IPS-NIHi7 (cell line): ENCODE measurements at regions not wholly inside any gene's neighbourhood (a gene's known extent, or its start where the extent isn't known, plus 50 kb on each side); places are given as distances from the start of the nearest gene placed in this dataset.
"Not testable (repeated sequence)": the region's sequence is repeated elsewhere in the genome, so short reads cannot be mapped to it uniquely, and the experiment has no call there.

Experiments used
- DNase-seq: peaks from one replicate; pipeline ENCODE4 v3.0.0; 2012; ENCODE audit warnings: mixed read lengths; ENCODE audit errors: extremely low spot score

DNA sequence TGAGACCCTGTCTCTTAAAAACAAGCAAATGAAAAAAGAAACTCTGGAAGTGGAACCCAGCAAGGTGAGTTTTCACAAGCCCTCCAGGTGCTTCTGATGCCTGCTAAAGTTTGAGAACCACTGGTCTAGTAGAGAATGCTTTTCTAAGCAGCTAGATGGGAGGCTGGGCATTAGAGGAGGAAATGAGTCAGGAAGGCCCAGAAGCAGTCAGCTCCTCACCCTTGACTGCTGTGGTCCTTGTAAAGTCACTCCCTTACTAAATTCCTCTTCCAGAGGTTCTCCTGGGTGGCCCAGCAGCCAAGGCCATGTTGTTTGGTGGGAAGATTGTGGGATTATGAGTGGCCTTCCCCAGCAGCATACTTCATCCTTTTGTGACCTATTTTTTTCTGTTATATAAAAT is 52.0 kb upstream of the FYN start:
- DNase-seq = no peak

DNA sequence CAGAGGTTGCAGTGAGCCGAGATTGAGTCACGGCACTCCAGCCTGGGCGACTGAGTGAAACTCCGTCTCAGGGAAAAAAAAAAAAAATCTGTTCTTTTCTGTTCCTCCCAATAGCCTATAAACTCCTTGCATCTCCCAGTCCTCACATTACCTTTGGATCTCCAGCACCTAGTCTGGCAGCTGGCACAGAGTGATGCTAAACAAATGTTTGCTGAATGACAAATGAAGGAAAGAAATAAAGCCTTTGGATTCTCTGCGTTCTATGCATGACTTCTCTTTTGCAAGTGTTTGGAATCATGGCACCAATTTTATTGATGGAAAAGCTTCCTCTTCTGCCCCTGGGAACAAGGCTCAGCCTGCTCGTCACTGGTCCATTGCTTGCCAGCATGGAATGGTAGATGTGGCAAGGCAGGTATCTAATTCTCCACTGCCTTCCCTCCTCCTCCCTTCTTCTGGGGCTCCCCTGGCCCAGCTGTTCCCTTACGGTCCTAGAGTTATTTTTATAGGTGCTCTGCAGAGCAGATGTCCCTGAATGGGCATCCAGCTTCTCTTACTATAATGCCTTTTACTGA is 53.6 kb upstream of the FYN start:
- DNase-seq = no peak

DNA sequence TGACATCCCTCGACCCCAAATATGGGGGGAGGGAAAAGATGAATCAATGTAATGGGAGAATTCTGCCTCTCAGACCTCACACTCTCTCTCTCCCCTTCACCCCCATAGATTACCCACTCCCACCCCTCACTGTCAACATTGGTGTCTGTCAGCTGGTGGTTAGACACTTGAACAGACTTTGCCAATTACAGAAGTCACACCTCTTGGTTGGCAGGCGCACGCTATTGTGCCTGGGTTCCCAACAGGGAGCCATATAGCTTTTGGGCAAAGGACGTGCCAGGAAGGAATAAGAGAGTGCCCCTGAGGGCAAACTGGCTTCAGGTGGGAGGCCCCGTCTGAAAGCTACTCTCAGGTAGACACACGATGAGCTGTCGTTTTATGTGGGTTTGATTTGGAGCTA is 54.1 kb upstream of the FYN start:
- no peak for DNase-seq

DNA sequence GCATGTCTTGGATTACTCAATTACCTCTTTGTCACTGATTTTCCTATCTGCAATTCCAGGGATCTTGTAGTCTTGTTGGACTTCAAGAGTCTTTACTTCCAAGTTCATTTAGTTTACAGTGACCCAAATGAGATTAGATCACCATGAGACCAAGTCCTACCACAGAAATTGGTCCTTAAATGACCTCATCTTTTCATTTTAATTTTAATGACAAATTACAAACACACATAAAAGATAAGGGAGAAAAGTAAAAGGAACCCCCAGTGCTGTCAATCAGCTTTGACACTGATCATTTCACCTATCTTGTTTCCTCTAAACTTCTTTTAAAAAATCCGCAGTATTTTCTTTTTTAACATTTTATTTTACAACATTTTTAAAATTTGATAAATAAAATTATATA is 54.9 kb upstream of the FYN start:
- DNase-seq = no peak

DNA sequence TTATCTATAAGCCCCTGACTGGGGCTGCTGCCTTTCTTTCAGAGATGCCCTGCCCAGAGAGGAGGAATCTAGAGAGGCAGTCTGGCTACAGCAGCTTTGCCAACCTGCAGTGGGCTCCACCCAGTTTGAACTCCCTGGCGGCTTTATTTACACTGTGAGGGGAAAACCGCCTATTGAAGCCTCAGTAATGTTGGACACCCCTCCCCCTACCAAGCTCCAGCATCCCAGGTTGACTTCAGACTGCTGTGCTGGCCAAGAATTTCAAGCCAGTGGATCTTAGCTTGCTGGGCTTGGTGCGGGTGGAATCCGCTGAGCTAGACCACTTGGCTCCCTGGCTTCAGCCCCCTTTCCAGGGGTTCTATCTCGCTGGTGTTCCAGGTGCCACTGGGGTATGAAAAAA is 61.4 kb upstream of the FYN start:
- DNase-seq = not testable (repeated sequence)

DNA sequence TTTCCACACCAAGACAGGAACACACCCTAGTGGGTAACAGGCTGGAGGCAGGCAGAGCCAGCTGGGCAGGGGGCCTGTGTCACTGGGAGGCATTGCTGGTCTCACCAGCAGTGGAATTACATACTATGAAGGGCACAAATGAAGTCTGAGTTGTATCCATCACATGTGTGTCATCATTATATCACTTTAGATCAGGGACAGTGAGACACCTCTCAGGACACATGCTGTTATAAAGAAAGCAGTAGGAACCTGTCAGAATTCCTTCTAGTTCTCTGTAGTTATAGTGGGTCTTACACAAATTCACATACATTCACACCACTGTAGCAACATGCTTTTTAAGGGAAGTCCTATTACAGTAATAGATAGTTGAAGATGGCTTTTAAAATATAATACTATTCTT is 63.5 kb upstream of the FYN start:
- no peak for DNase-seq

DNA sequence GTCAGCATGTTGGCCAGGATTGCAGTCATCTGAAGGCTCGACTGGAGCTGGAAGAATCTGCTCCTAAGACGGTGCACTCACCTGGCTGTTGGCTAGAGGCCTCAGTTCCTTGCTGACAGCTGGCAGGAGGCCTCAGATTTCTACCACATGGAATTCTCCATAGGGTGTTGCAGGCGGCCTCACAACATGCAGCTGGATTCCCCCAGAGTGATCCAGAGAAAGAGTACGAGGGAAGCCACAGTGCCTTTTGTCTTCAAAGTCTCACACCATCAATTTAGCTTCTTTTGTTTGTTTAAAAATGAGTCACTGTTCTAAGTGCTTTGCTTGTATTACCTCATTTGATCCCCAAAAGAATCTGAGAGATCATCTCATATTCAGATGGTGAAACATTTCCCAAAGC is 65.5 kb upstream of the FYN start:
- DNase-seq = no peak

DNA sequence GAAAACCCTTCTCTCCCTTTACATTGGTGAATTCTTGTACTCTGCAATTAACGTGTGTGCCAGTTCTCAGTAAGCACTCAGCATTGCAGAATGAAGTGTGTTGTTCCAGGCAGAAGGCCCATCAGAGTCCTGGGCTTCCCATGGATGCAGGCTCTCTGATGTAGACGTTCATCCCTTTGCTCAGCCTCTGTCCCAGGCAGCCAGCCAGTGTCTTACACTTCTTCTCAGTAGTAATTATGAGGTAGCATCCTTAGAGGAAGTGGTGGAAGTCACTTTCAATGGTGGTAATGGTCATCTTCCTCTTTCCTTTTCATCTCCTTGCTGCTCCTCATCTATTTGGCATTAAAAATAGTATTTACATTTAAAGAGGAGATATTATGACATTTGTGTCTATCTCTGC is 66.7 kb upstream of the FYN start:
- no peak for DNase-seq

DNA sequence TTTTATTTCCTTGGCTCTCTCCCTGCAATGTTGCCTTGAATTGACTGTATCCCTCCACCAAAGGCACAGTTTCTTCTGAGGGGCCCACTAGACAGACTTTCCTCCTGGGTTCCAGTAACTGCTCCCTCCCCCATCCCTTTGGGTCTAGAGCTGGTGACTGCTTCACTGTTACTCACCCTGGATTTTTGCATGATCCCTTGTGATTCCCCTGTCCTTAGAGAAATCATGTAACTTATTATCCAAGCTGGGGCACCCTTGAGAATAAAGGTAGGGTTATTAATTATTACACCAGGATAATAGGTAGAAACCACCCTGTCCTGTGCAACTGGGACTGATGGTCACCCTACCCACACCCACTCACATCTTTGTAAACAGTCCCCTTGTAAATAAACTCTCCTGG is 67.5 kb upstream of the FYN start:
- DNase-seq = no peak

DNA sequence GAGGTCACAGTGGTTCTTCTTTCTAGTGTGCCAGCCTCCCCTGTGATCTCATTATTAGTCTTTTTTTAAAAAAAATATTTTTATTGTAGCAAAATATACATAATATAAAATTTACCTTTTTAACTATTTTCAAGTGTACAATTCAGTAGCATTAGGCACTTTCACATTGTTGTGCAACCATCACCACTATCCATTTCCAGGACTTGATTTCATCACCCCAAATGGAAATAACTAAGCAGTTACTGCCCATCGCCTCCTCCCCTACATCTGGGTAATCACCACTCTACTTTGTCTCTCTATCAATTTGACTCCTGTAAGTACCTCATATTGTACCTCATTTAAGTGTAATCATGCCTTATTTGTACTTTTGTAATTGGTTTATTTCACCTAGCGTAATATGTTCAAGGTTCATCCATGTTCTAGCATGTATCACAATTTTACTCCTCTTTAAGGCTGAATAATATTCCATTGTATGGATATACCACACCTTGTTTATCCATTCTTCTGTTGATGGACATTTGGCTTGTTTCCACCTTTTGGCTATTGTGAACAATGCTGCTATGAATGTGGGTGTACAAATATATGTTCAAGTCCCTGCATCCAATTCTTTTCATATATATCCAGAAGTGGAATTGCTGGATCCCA is 68.6 kb upstream of the FYN start:
- no peak for DNase-seq

DNA sequence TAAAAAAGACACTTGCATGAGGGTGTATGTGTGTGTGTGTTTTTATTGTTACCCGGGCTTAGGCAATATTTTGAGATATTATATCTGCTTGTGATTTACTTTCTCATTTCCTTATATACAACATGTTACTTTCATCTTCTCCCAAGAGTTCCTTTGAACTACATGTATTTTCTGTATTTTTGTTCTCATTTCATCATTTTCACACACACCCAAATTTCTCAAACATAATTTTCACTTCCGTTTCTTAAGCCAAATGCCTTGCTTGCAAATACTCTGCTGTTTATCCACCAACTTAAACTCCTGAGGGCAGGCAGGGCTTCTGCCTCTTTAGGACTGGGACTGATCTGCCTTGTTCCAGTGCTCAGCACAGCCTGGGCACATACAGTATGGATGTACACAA is 69.3 kb upstream of the FYN start:
- no peak for DNase-seq

DNA sequence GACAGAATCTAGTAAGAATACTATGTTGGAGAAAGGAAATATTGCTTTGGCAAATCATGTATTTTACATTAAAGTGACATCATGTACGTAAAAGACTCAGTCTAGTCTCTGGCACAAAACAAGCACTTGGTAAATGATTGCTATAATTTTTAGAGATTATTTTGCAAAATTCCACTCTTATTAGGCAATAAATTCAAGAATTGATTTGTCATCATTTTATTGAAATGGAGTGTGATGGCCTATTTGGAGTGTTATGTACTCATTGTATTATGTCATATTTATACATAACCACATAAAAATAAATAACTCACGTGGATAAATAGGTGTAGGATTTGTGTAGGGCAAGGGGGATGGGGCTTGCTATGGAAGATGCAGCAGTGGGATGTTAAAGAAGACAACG is 70.0 kb upstream of the FYN start:
- no peak for DNase-seq

DNA sequence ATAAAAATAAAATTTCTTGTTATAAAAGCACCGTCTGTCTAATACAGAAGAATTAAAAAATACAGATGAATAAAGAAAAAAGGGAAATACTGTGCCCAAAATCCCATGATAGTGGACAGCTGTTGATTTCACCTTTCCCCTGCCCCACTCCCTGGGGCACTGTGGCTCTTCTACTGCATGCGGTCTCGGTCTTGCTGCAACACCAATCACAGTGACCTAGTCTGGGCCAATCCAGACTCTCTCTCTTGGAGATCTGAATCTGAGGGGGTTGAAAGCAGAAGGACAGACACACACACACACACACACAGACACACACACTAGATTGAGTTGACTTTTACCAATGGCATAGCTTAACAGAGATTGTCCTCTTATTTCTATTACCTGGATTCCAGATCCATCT is 70.5 kb upstream of the FYN start:
- DNase-seq = no peak

DNA sequence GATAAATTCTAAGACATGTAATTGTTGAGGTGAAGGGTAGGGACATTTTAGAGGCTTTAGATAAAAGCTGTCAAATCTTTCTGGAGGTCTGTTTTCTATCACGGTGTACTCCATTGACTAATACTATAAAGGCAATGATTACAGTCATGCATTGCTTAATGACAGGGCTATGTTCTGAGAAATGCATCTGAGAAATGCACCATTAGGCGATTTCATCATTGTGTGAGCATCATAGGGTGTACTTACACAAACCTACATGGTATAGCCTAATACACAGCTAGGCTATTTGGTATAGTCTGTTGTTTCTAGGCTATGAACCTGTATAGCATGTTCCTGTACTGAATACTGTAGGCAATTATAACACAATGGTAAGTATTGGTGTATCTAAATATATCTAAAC is 71.3 kb upstream of the FYN start:
- no peak for DNase-seq

DNA sequence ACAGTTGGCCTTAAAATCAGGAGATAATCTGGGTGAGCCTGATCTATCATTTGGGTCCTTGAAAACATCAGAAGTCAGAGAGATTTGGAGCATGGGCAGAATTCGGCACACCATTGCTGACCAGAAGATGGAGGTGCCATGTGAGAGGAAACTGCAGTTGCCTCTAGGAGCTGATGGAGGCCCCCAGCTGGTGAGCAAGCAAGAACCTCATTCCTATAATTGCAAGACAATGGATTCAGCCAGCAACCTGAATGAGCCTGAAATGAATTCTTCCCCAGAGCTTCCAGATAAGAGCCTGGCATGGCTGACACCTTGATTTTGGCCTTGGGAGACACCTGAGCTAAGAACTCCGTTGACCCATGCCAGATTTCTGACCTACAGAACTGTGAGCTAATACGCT is 76.3 kb upstream of the FYN start:
- peak; percentile 33 for DNase-seq

DNA sequence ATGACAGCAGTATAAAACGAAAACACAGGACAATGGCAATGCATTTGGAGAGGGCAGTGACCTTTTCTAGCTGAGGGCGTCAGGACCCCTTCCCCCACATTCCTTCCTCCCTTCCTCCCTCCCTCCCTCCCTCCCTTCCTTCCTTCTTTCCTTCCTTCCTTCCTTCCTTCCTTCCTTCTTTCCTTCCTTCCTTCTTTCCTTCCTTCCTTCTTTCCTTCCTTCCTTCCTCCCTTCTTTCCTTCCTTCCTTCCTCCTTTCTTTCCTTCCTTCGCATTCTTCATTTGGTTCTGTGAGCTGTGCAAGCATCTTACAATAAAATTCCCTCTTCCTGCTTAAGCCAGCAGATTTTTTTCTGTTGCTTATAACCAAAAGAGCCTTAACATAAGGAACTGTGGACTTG is 76.7 kb upstream of the FYN start:
- DNase-seq = not testable (repeated sequence)

DNA sequence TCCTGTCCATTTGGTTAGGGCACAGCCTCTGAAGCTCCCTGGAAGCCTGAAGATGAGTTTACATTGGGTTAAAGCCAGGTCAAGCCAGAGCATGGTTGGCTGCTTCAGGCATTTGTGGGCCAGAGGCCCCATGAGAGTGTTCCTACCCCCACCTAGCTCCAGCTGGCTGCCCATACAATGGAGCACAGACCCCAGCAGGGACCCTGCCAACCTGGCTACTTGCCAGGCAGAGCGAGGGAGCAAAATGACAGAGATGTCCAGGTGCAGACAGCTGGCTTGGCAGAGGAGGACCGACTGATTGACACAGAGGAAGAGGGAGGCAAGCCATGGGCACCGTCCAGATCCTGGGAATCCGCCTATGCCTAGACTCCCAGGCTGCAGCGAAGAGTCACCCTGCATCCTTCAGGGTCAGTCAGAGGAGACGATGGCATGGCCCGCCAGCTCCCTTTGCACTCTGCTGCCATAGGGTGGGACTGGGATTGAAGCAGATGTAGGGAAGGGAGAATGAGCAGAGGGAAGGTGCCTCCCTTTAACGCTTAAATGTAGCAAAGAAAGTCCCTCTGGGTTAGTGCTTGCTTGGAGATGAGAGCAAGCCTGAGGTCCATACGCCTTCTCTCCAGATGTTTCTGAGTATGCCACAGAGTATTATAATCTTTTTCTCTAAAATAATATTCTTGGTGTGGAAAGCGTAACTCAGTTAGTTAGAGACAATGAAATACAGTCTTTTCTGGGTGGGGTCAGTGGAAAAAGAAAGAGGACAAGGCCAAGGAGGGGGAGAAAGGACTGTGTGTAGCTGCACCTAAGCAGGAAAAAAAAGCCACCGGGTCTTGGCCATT is 77.6 kb upstream of the FYN start:
- DNase-seq = no peak

DNA sequence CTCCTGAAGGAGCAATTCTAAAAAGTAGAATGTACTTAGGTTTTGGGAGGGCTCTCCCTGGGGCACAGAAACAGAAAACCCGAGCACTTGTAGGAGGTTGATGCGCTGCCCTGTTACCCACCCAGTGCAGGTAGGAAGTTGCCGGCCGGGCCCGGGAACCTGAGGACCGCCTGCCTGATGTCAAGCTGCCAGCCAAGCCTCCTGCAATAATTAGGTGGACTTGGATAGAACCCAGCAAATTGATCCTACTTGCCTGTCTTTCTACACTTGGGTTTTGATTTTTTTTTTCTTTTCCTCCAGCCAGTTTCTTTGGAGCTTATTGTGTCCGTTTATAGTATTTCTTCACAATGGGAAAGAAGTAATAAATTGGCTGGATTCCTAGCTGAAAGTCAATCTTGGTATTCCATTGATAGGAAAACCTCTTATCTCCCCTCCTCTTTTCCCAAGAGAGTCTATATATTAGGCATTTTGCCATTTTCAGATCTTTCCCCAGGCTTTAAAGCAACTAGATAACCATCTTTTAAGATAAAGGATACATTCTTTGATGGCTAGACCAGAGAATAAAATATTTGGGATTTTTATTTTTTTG is 78.3 kb upstream of the FYN start:
- no peak for DNase-seq

DNA sequence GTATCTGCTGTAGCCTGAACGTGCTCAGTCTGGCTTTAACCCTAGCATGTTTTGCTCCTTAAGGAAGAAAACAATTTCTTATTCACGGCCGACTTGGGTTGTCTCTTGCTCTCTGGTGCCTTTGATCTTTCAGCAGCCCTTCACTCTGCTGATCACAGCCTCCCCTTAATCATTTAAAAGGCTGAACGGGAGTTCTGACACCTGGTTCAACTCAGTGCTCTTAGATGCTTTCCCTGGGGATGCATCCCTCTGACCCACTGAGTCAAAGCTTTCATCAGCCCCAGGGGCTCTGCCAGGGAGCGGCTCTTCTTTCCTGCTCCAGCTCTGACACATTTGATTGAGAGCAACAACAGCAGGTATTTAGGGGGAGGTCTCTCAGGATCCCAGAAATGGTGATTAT is 79.0 kb upstream of the FYN start:
- no peak for DNase-seq

DNA sequence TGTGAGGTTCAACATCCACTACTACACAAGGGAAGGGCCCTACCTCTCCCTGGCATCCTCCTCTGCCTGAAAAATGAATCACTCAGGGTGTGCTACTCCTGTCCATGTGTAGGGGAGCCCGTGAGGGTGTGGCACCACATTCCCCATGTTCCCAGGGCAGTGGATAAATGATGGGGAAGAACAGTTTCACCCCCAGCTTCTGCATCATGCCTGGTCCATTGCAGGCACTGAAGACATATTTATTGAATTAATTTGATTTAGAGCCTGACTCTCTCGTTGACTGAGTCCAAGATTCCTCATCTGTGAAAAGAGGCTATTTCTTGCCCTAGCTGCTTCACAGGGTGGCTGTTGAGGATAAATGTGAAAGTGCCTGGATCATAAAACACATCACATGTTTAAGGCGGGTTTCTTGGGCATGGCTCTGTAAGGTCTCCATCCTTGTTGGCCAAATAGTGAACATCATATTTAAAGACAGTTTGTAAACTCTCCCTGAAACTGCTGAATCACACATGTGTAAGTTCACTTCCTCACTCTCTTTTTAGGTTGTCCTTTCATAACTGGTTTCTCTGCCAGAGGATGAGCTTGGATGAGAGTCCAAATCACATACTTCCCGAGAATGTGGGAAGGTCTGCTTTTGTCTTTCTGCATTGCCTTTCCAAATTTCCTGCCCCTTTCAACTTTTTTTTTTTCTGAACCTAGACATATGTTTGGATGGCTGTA is 79.7 kb upstream of the FYN start:
- DNase-seq = no peak

DNA sequence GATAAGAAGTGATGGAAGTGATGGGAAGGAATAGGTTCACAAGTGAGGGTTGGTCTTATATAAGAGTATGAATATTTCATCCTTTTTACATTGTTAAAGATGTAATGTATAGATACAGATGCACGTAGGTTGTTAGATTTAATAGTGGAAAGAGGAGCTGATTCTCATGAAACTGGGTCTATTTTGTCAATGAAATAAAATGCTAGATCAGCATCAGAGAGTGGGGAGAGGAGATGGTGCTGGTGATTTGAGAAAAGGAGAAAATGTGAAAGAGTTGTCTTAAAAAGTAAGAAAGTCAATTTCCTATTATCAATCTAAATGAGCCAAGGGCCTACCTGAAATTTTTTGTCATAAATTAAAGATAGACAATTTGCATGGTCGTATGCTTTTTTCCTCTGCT is 82.8 kb upstream of the FYN start:
- no peak for DNase-seq

DNA sequence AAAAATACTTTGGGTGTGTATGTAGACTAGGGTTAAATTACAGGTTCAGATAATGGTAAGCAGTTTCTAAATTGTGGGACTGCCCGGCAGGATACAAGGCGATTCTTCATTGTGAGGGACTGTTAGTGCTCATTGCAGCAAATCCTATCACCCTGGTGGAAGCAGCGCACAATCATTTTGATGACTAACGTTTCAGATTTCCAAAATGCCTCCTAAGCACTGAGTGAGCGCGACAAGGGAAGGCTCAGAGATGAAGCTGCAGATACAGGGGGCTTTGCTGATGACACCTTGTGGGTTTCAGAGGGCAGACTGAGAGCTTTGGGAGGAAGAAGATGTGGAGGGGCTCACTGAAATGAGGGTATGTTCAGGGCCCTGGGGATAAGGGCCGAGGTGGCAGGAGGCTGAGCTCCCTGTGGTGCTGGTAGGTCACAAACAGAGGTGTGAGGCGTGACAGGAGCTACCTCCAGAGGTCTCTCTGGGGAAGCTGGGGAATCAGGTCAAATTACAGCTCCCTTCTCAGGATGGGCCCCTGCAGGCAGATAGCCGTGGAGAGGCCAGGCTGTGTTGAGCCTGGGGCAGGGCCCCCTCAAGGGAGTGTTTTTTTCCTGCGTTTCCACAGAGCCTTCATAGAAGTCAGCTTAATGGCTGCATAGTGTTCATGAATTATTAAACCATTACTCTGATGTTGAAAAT is 84.5 kb upstream of the FYN start:
- peak; percentile 77 for DNase-seq
